ENCODE measurements at regions not wholly inside any gene's neighbourhood (a gene's known extent, or its start where the extent isn't known, plus 50 kb on each side); places are given as distances from the start of the nearest gene placed in this dataset.

- Histone ChIP-seq H3K9me3 (replicated peaks in 1 of 3) (no peaks in the 10 kb centered on the region), H3K4me3 (no peak overlapping the region), H3K27me3 (peaks cover 17% of the 10 kb centered on the region), H3K27ac (no peak overlapping the region), H3K4me1 (replicated peaks in 1 of 2) (peaks cover 4 to 8% of the 10 kb centered on the region in 2 donors), H3K36me3 (replicated peaks in 1 of 2) (no peaks in the 10 kb centered on the region)
- DNase-seq, result peak in 1 of 7 donors; percentile 5
- 81 to 100% (median 86%) methylated on average over 1 of the region's 1 CpG for WGBS, 4 donors
- TF ChIP-seq CTCF (IDR thresholded peaks at IDR 0.05), result no peak
- no peak for TF ChIP-seq POLR2A (IDR thresholded peaks at IDR 0.05)
- intact Hi-C loops (cut with DNase I), result no loop called here
These were observed 85.8 kb upstream of the ARMC2 start for GRCh38 chr6:108762394-108762793.

- no peaks in the 10 kb centered on the region for H3K9me3 ChIP-seq (replicated peaks in 1 of 3)
- intact Hi-C loops (cut with DNase I), result no loop called here
- no peak overlapping the region for H3K4me3 ChIP-seq
- H3K4me1 ChIP-seq (replicated peaks in 1 of 2), result peaks cover 4 to 8% of the 10 kb centered on the region in 2 donors
- no peak for TF ChIP-seq POLR2A (IDR thresholded peaks at IDR 0.05)
- TF ChIP-seq CTCF (IDR thresholded peaks at IDR 0.05), result no peak
- WGBS, 4 donors, result 83 to 87% (median 86%) methylated on average over 9 to 10 of the region's 10 CpGs
- H3K27ac ChIP-seq, result no peak overlapping the region
- peaks cover 11% of the 10 kb centered on the region for H3K27me3 ChIP-seq
- H3K36me3 ChIP-seq (replicated peaks in 1 of 2), result no peaks in the 10 kb centered on the region
- no peak for DNase-seq
These were observed 84.2 kb upstream of the ARMC2 start for GRCh38 chr6:108763931-108764579.

- intact Hi-C loops (cut with DNase I), result no loop called here
- Histone ChIP-seq H3K36me3 (replicated peaks in 1 of 2) (no peaks in the 10 kb centered on the region), H3K27ac (no peak overlapping the region), H3K9me3 (replicated peaks in 1 of 3) (no peaks in the 10 kb centered on the region), H3K27me3 (peaks cover 11% of the 10 kb centered on the region), H3K4me3 (no peak overlapping the region), H3K4me1 (replicated peaks in 1 of 2) (peaks cover 4 to 8% of the 10 kb centered on the region in 2 donors)
- DNase-seq, result no peak
- 42 to 76% (median 61%) methylated on average over 1 of the region's 1 CpG for WGBS, 4 donors
- no peak for TF ChIP-seq CTCF (IDR thresholded peaks at IDR 0.05)
- TF ChIP-seq POLR2A (IDR thresholded peaks at IDR 0.05), result no peak
These were observed 83.7 kb upstream of the ARMC2 start for GRCh38 chr6:108764580-108764950.

GRCh38 chr6:108765495-108765894 is 82.7 kb upstream of the ARMC2 start:
- no peak for TF ChIP-seq POLR2A (IDR thresholded peaks at IDR 0.05)
- no peak for TF ChIP-seq CTCF (IDR thresholded peaks at IDR 0.05)
- H3K27ac ChIP-seq, result no peak overlapping the region
- 79 to 99% (median 91%) methylated on average over 2 of the region's 2 CpGs for WGBS, 4 donors
- peaks cover 4 to 8% of the 10 kb centered on the region in 2 donors for H3K4me1 ChIP-seq (replicated peaks in 1 of 2)
- peaks cover 11% of the 10 kb centered on the region for H3K27me3 ChIP-seq
- no peaks in the 10 kb centered on the region for H3K36me3 ChIP-seq (replicated peaks in 1 of 2)
- no peak overlapping the region for H3K4me3 ChIP-seq
- intact Hi-C loops (cut with DNase I), result no loop called here
- H3K9me3 ChIP-seq (replicated peaks in 1 of 3), result no peaks in the 10 kb centered on the region
- DNase-seq, result no peak
